B cell (primary cell): ENCODE measurements at regions not wholly inside any gene's neighbourhood (a gene's known extent, or its start where the extent isn't known, plus 50 kb on each side); places are given as distances from the start of the nearest gene placed in this dataset.

ENCODE experiments used
- ATAC-seq: fragments of 200-7000 bp; cut with Tn5 transposase; one replicate; pipeline ENCODE4 v1.10.0; 2021; ENCODE audit warnings: low read depth, mild to moderate bottlenecking, moderate number of reproducible peaks, moderate library complexity
- CTCF ChIA-PET: fragments of 350-600 bp; sonication (Branson Sonifier 250); formaldehyde crosslinking; loops from one replicate; lab custom pipeline; 2021; ENCODE audit warnings: antibody characterized with exemption, inconsistent platforms; lab: Charles Lee
- POLR2A ChIA-PET: fragments of 350-600 bp; sonication (Branson Sonifier 250); formaldehyde crosslinking; loops from one replicate; lab custom pipeline; 2021; ENCODE audit warnings: antibody characterized with exemption; lab: Charles Lee
- DNase-seq: peaks from one replicate; pipeline ENCODE4 v3.0.0; 2013
- H2AFZ ChIP-seq: 2 replicates; pipeline ENCODE4 v1.6.1; 2012; ENCODE audit warnings: mild to moderate bottlenecking, low read depth, low read length; ENCODE audit not compliant: insufficient read depth, poor library complexity, severe bottlenecking
- H3K27ac ChIP-seq, 2 donors: 1 replicate in 1 of 2; 2 replicates in 1 of 2; pipeline ENCODE4 v1.5.1; 2012 to 2013; ENCODE audit warnings: low read length in 2 of 2, mild to moderate bottlenecking in 2 of 2, moderate library complexity in 1 of 2
- H3K27me3 ChIP-seq, 4 experiments: fragments of 200-600 bp in 1 of 4; sonication (generic) in 1 of 4; replicated peaks in 1 of 4; 1 replicate in 2 of 4; 2 replicates in 2 of 4; pipeline versions ENCODE4 v1.6.1 to v1.7.0; 2013 to 2016; ENCODE audit warnings: low read length in 3 of 4, mild to moderate bottlenecking in 2 of 4, mixed read lengths in 1 of 4, moderate library complexity in 1 of 4; ENCODE audit not compliant: insufficient read depth in 4 of 4, control insufficient read depth in 3 of 4; ENCODE audit errors: control extremely low read depth in 1 of 4
- H3K36me3 ChIP-seq, 2 experiments: replicated peaks in 1 of 2; 1 replicate in 1 of 2; 2 replicates in 1 of 2; pipeline versions ENCODE4 v1.6.1 to v1.7.1; 2013; ENCODE audit warnings: low read length in 1 of 2; ENCODE audit not compliant: insufficient read depth in 2 of 2, control insufficient read depth in 1 of 2; ENCODE audit errors: control extremely low read depth in 1 of 2, extremely low read depth in 1 of 2
- H3K4me1 ChIP-seq, 2 donors: fragments of 200-600 bp in 1 of 2; sonication (generic) in 1 of 2; 1 replicate in 1 of 2; 2 replicates in 1 of 2; pipeline versions ENCODE4 v1.5.1 to v1.6.1; 2013 to 2017; ENCODE audit warnings: low read length in 2 of 2; ENCODE audit not compliant: control insufficient read depth in 2 of 2, insufficient read depth in 2 of 2
- H3K4me2 ChIP-seq: replicated peaks from 2 replicates; pipeline ENCODE3; 2012; ENCODE audit warnings: mild to moderate bottlenecking, low read depth, low read length; ENCODE audit not compliant: poor library complexity, severe bottlenecking
- H3K4me3 ChIP-seq, 5 experiments: fragments of 200-600 bp in 1 of 5; sonication (generic) in 1 of 5; 1 replicate in 3 of 5; 2 replicates in 2 of 5; pipeline versions ENCODE4 v1.5.1 to v1.7.0; 2011 to 2016; ENCODE audit warnings: low read length in 4 of 5, mild to moderate bottlenecking in 4 of 5, low read depth in 2 of 5, control low read depth in 1 of 5, moderate library complexity in 1 of 5; ENCODE audit not compliant: insufficient read depth in 1 of 5; ENCODE audit errors: control extremely low read depth in 1 of 5, extremely low read depth in 1 of 5
- H3K79me2 ChIP-seq: fragments of 200-600 bp; sonication (generic); one replicate; pipeline ENCODE4 v1.6.0; 2016; ENCODE audit warnings: low read length; ENCODE audit not compliant: control insufficient read depth, insufficient read depth
- H3K9ac ChIP-seq: fragments of 200-600 bp; sonication (generic); 2 replicates; pipeline ENCODE4 v1.6.1; 2017; ENCODE audit warnings: mild to moderate bottlenecking, low read length, moderate library complexity
- H3K9me3 ChIP-seq, 3 donors: one replicate each; pipeline versions ENCODE4 v1.6.1 to v1.7.1; 2013; ENCODE audit warnings: low read length in 2 of 3; ENCODE audit not compliant: control insufficient read depth in 2 of 3, insufficient read depth in 1 of 3; ENCODE audit errors: control extremely low read depth in 1 of 3
- H4K20me1 ChIP-seq: 2 replicates; pipeline ENCODE4 v1.6.0; 2012; ENCODE audit warnings: mild to moderate bottlenecking, low read length; ENCODE audit not compliant: insufficient read depth, control insufficient read depth, poor library complexity, severe bottlenecking
- H3K27ac Mint-ChIP-seq: one replicate; pipeline ENCODE4 v1.8.0; 2021; ENCODE audit warnings: mixed read lengths
- H3K27me3 Mint-ChIP-seq: one replicate; pipeline ENCODE4 v1.8.0; 2021; ENCODE audit warnings: mixed read lengths
- H3K4me1 Mint-ChIP-seq: one replicate; pipeline ENCODE4 v1.8.0; 2021; ENCODE audit warnings: mixed read lengths
- H3K4me3 Mint-ChIP-seq: one replicate; pipeline ENCODE4 v1.8.0; 2021; ENCODE audit warnings: mixed read lengths
- H3K9me3 Mint-ChIP-seq: one replicate; pipeline ENCODE4 v1.8.0; 2022; ENCODE audit warnings: mixed read lengths; ENCODE audit not compliant: insufficient read depth
- CTCF ChIP-seq: fragments of 200-600 bp; IDR thresholded peaks from one replicate; pipeline ENCODE4 v1.8.0; 2022; ENCODE audit warnings: antibody characterized with exemption, mild to moderate bottlenecking
- EZH2 ChIP-seq: IDR thresholded peaks from 2 replicates; pipeline ENCODE4 v1.6.1; 2012; ENCODE audit warnings: borderline replicate concordance, low read depth, mild to moderate bottlenecking, moderate library complexity, low read length; ENCODE audit not compliant: insufficient read depth, poor library complexity, severe bottlenecking
- WGBS: methylation state at CpG from one replicate; pipeline ENCODE4 v1.1.5; 2013; ENCODE audit warnings: missing lambda C conversion rate; ENCODE audit not compliant: insufficient coverage; 5-methylcytosine and 5-hydroxymethylcytosine counted together
- intact Hi-C: fragments of 100-400 bp; cut with micrococcal nuclease; formaldehyde crosslinking; loops from one replicate; pipeline ENCODE4 v1.10.0; 2022

- H3K27ac ChIP-seq, result no peak overlapping the region
- H3K9ac ChIP-seq, result no peak overlapping the region
- no peak for ATAC-seq
- intact Hi-C loops, result no loop called here
- 100% methylated on average over 4 of the region's 7 CpGs for WGBS
- no peak overlapping the region for H3K4me3 ChIP-seq
- Mint-ChIP-seq H3K27ac (no peak overlapping the region), H3K4me1 (no peaks in the 10 kb centered on the region), H3K9me3 (no peaks in the 10 kb centered on the region), H3K27me3 (no peaks in the 10 kb centered on the region), H3K4me3 (no peak overlapping the region)
- POLR2A ChIA-PET, result no interaction called here
- no peaks in the 10 kb centered on the region for H3K79me2 ChIP-seq
- no peaks in the 10 kb centered on the region for H4K20me1 ChIP-seq
- H3K4me2 ChIP-seq, result no peak overlapping the region
- H3K4me1 ChIP-seq, result no peaks in the 10 kb centered on the region
- CTCF ChIA-PET, result no interaction called here
- no peak for DNase-seq
- H3K27me3 ChIP-seq, result no peaks in the 10 kb centered on the region
- H3K9me3 ChIP-seq, result peaks cover 0 to 5% (median 0%) of the 10 kb centered on the region in 3 donors
- no peak overlapping the region for H2AFZ ChIP-seq
- TF ChIP-seq CTCF, result no peak
- H3K36me3 ChIP-seq, result no peaks in the 10 kb centered on the region
These were observed 845.9 kb upstream of the SALL3 start for GRCh38 chr18:78133729-78134128.

- ChIA-PET CTCF (no interaction called here), POLR2A (no interaction called here)
- Histone ChIP-seq H4K20me1 (no peaks in the 10 kb centered on the region), H3K4me2 (no peak overlapping the region), H3K4me1 (no peaks in the 10 kb centered on the region), H3K4me3 (no peak overlapping the region), H3K79me2 (no peaks in the 10 kb centered on the region), H3K27ac (no peak overlapping the region), H3K9ac (no peak overlapping the region), H2AFZ (no peak overlapping the region), H3K27me3 (no peaks in the 10 kb centered on the region), H3K9me3 (peaks cover 0 to 5% (median 0%) of the 10 kb centered on the region in 3 donors), H3K36me3 (no peaks in the 10 kb centered on the region)
- Mint-ChIP-seq H3K9me3 (no peaks in the 10 kb centered on the region), H3K4me1 (no peaks in the 10 kb centered on the region), H3K27me3 (no peaks in the 10 kb centered on the region), H3K4me3 (no peak overlapping the region), H3K27ac (no peak overlapping the region)
- intact Hi-C loops, result no loop called here
- no peak for ATAC-seq
- no peak for DNase-seq
- TF ChIP-seq EZH2 (no peak), CTCF (no peak)
- WGBS, result 21% methylated on average over 2 of the region's 6 CpGs
These were observed 842.6 kb upstream of the SALL3 start for GRCh38 chr18:78136986-78137385.
